Mesendoderm (in vitro differentiated cells): ENCODE measurements at regions not wholly inside any gene's neighbourhood (a gene's known extent, or its start where the extent isn't known, plus 50 kb on each side); places are given as distances from the start of the nearest gene placed in this dataset.

Experiments used
- DNase-seq: peaks from one replicate; pipeline ENCODE4 v3.0.0; 2013
- H2AK5ac ChIP-seq: 2 replicates; pipeline ENCODE4 v1.6.1; 2013; ENCODE audit warnings: low read length, inconsistent platforms
- H2BK120ac ChIP-seq: 2 replicates; pipeline ENCODE4 v1.6.1; 2013; ENCODE audit warnings: low read depth, mild to moderate bottlenecking, low read length, moderate library complexity, mixed read lengths
- H2BK15ac ChIP-seq: replicated peaks from 2 replicates; pipeline ENCODE4 v1.6.1; 2013; ENCODE audit warnings: low read depth, mild to moderate bottlenecking, moderate library complexity
- H2BK5ac ChIP-seq: 2 replicates; pipeline ENCODE4 v1.6.1; 2013; ENCODE audit warnings: low read length, inconsistent platforms
- H3K18ac ChIP-seq: 2 replicates; pipeline ENCODE4 v1.6.1; 2013; ENCODE audit warnings: mild to moderate bottlenecking, low read length, mixed read lengths
- H3K23ac ChIP-seq: one replicate; pipeline ENCODE4 v1.6.1; 2013; ENCODE audit warnings: low read length
- H3K27ac ChIP-seq: 2 replicates; pipeline ENCODE4 v1.5.1; 2013; ENCODE audit warnings: low read depth, mild to moderate bottlenecking, inconsistent platforms, low read length, moderate library complexity
- H3K27me3 ChIP-seq: 2 replicates; pipeline ENCODE4 v1.6.1; 2013; ENCODE audit warnings: low read length, control low read depth, mild to moderate bottlenecking, inconsistent platforms; ENCODE audit not compliant: insufficient read depth, poor library complexity
- H3K36me3 ChIP-seq: 2 replicates; pipeline ENCODE4 v1.6.1; 2013; ENCODE audit warnings: low read length, inconsistent platforms; ENCODE audit not compliant: control insufficient read depth, insufficient read depth
- H3K4ac ChIP-seq: one replicate; pipeline ENCODE4 v1.6.1; 2013; ENCODE audit warnings: low read depth, mild to moderate bottlenecking, low read length, moderate library complexity
- H3K4me1 ChIP-seq: 2 replicates; pipeline ENCODE4 v1.6.1; 2013; ENCODE audit warnings: low read depth, low read length, inconsistent platforms; ENCODE audit not compliant: control insufficient read depth
- H3K4me2 ChIP-seq: 2 replicates; pipeline ENCODE4 v1.6.1; 2013; ENCODE audit warnings: low read length
- H3K4me3 ChIP-seq: 2 replicates; pipeline ENCODE4 v1.5.1; 2013; ENCODE audit warnings: mild to moderate bottlenecking, low read length
- H3K56ac ChIP-seq: one replicate; pipeline ENCODE4 v1.6.1; 2013; ENCODE audit warnings: low read length
- H3K79me1 ChIP-seq: 2 replicates; pipeline ENCODE4 v1.6.1; 2013; ENCODE audit warnings: low read length, inconsistent platforms
- H3K79me2 ChIP-seq: 2 replicates; pipeline ENCODE4 v1.6.1; 2013; ENCODE audit warnings: mild to moderate bottlenecking, low read length; ENCODE audit not compliant: control insufficient read depth, insufficient read depth
- H3K9ac ChIP-seq: 2 replicates; pipeline ENCODE4 v1.6.1; 2013; ENCODE audit warnings: low read length, inconsistent platforms
- H4K5ac ChIP-seq: one replicate; pipeline ENCODE4 v1.6.1; 2013; ENCODE audit warnings: low read length
- H4K8ac ChIP-seq: one replicate; pipeline ENCODE4 v1.6.1; 2013; ENCODE audit warnings: low read depth, mild to moderate bottlenecking, control low read depth, low read length, moderate library complexity
- WGBS: extraction: QIAGEN DNeasy Blood & Tissue Kit; methylation state at CpG from one replicate; pipeline ENCODE4 v1.1.7; 2013; ENCODE audit warnings: low lambda C conversion rate, missing lambda C conversion rate; ENCODE audit not compliant: insufficient coverage; ENCODE audit errors: extremely low coverage; 5-methylcytosine and 5-hydroxymethylcytosine counted together

GRCh38 chr4:20302336-20302735 is 50.6 kb downstream of the SLIT2 start:
- Histone ChIP-seq H3K79me1 (no peaks in the 10 kb centered on the region), H4K8ac (no peak overlapping the region), H3K79me2 (no peaks in the 10 kb centered on the region), H4K5ac (no peak overlapping the region), H2BK15ac (no peak overlapping the region), H3K27me3 (no peaks in the 10 kb centered on the region), H2AK5ac (no peak overlapping the region), H3K56ac (no peak overlapping the region), H3K4ac (no peak overlapping the region), H3K23ac (no peak overlapping the region), H3K18ac (no peak overlapping the region), H3K4me3 (no peak overlapping the region), H3K4me1 (no peaks in the 10 kb centered on the region), H2BK120ac (no peak overlapping the region), H3K27ac (no peak overlapping the region), H3K9ac (no peak overlapping the region), H3K36me3 (no peaks in the 10 kb centered on the region), H2BK5ac (no peak overlapping the region), H3K4me2 (no peak overlapping the region)
- DNase-seq, result no peak
- no CpG with 5 or more reads among the region's 2 CpGs for whole genome bisulfite sequencing

GRCh38 chr4:20305976-20306375 is 54.3 kb downstream of the SLIT2 start:
- Histone ChIP-seq H4K5ac (no peak overlapping the region), H2BK5ac (no peak overlapping the region), H3K79me2 (no peaks in the 10 kb centered on the region), H3K27me3 (no peaks in the 10 kb centered on the region), H3K9ac (no peak overlapping the region), H3K4ac (no peak overlapping the region), H4K8ac (no peak overlapping the region), H3K27ac (no peak overlapping the region), H3K23ac (no peak overlapping the region), H2BK15ac (no peak overlapping the region), H2AK5ac (no peak overlapping the region), H2BK120ac (no peak overlapping the region), H3K79me1 (no peaks in the 10 kb centered on the region), H3K56ac (no peak overlapping the region), H3K4me1 (no peaks in the 10 kb centered on the region), H3K4me2 (no peak overlapping the region), H3K18ac (no peak overlapping the region), H3K4me3 (no peak overlapping the region), H3K36me3 (no peaks in the 10 kb centered on the region)
- WGBS, result no CpG with 5 or more reads among the region's 2 CpGs
- no peak for DNase-seq

- no peak for DNase-seq
Observed at GRCh38 chr4:20311856-20312255, 60.2 kb downstream of the SLIT2 start.

GRCh38 chr4:20313237-20314030 is 61.7 kb downstream of the SLIT2 start:
- Histone ChIP-seq H3K4me2 (no peak overlapping the region), H4K5ac (no peak overlapping the region), H3K4me1 (no peaks in the 10 kb centered on the region), H3K36me3 (no peaks in the 10 kb centered on the region), H3K56ac (no peak overlapping the region), H3K79me1 (no peaks in the 10 kb centered on the region), H3K27ac (no peak overlapping the region), H2BK15ac (no peak overlapping the region), H3K4ac (no peak overlapping the region), H3K27me3 (no peaks in the 10 kb centered on the region), H3K23ac (no peak overlapping the region), H3K18ac (no peak overlapping the region), H3K9ac (no peak overlapping the region), H3K79me2 (no peaks in the 10 kb centered on the region), H3K4me3 (no peak overlapping the region), H4K8ac (no peak overlapping the region), H2BK5ac (no peak overlapping the region), H2AK5ac (no peak overlapping the region), H2BK120ac (no peak overlapping the region)
- peak; percentile 85 for DNase-seq
- no CpG with 5 or more reads among the region's 12 CpGs for WGBS

More at GRCh38 chr4:20311856-20312255, 60.2 kb downstream of the SLIT2 start:
- H3K4ac ChIP-seq, result no peak overlapping the region
- no peak overlapping the region for H4K5ac ChIP-seq
- no peaks in the 10 kb centered on the region for H3K79me2 ChIP-seq
- no peak overlapping the region for H3K9ac ChIP-seq
- no CpG with 5 or more reads among the region's 2 CpGs for WGBS
- no peak overlapping the region for H2BK15ac ChIP-seq
- no peak overlapping the region for H3K4me2 ChIP-seq
- H3K36me3 ChIP-seq, result no peaks in the 10 kb centered on the region
- no peak overlapping the region for H2BK120ac ChIP-seq
- H3K79me1 ChIP-seq, result no peaks in the 10 kb centered on the region
- H3K56ac ChIP-seq, result no peak overlapping the region
- no peak overlapping the region for H3K18ac ChIP-seq
- no peak overlapping the region for H2BK5ac ChIP-seq
- no peak overlapping the region for H3K27ac ChIP-seq
- H3K4me1 ChIP-seq, result no peaks in the 10 kb centered on the region
- H3K23ac ChIP-seq, result no peak overlapping the region
- H4K8ac ChIP-seq, result no peak overlapping the region
- no peak overlapping the region for H3K4me3 ChIP-seq
- no peak overlapping the region for H2AK5ac ChIP-seq
- H3K27me3 ChIP-seq, result no peaks in the 10 kb centered on the region

GRCh38 chr4:20317424-20317985 is 65.8 kb downstream of the SLIT2 start:
- Histone ChIP-seq H2BK120ac (no peak overlapping the region), H3K4me1 (no peaks in the 10 kb centered on the region), H4K8ac (no peak overlapping the region), H3K27ac (no peak overlapping the region), H3K4ac (no peak overlapping the region), H3K9ac (no peak overlapping the region), H2BK5ac (no peak overlapping the region), H3K18ac (no peak overlapping the region), H3K79me2 (no peaks in the 10 kb centered on the region), H3K23ac (no peak overlapping the region), H4K5ac (no peak overlapping the region), H3K4me3 (no peak overlapping the region), H3K36me3 (no peaks in the 10 kb centered on the region), H2BK15ac (no peak overlapping the region), H3K79me1 (no peaks in the 10 kb centered on the region), H3K56ac (no peak overlapping the region), H3K27me3 (no peaks in the 10 kb centered on the region), H3K4me2 (no peak overlapping the region), H2AK5ac (no peak overlapping the region)
- DNase-seq, result no peak
- WGBS, result no CpG with 5 or more reads among the region's 2 CpGs
